ENCODE measurements at regions not wholly inside any gene's neighbourhood (a gene's known extent, or its start where the extent isn't known, plus 50 kb on each side); places are given as distances from the start of the nearest gene placed in this dataset.

- no peaks in the 10 kb centered on the region for H3K9me3 ChIP-seq (ENCODE audit: control insufficient read depth in 1 of 2, insufficient read depth in 1 of 2, low read length in 2 of 2)
- DNase-seq (no peak), ATAC-seq (ENCODE audit: poor library complexity) (no peak)
- Mint-ChIP-seq H3K27ac (no peak overlapping the region), H3K9me3 (no peaks in the 10 kb centered on the region), H3K4me1 (ENCODE audit: low read depth) (no peaks in the 10 kb centered on the region), H3K4me3 (no peak overlapping the region), H3K27me3 (no peaks in the 10 kb centered on the region), H3K36me3 (ENCODE audit: low read depth) (no peaks in the 10 kb centered on the region)
- H3K4me1 ChIP-seq (ENCODE audit: insufficient read depth, low read length), result no peaks in the 10 kb centered on the region
- ChIA-PET POLR2A (no interaction called here), CTCF (no interaction called here)
- no peak for TF ChIP-seq CTCF (IDR thresholded peaks at IDR 0.05)
- no peak overlapping the region for H3K27ac ChIP-seq (ENCODE audit: low read depth in 1 of 2, low read length in 2 of 2)
- intact Hi-C loops (cut with DNase I, micrococcal nuclease), result no loop called here
- no peaks in the 10 kb centered on the region for H3K27me3 ChIP-seq (ENCODE audit: control insufficient read depth in 1 of 2, insufficient read depth in 2 of 2, low read length in 2 of 2)
- H3K36me3 ChIP-seq (ENCODE audit: insufficient read depth, low read length), result no peaks in the 10 kb centered on the region
- no peak overlapping the region for H3K4me3 ChIP-seq (ENCODE audit: low read length)
Observed at GRCh38 chr12:87901457-87901856, 127.7 kb downstream of the C12orf50 start.

- no peak overlapping the region for H3K27ac ChIP-seq (ENCODE audit: low read depth in 1 of 2, low read length in 2 of 2)
- no peaks in the 10 kb centered on the region for H3K4me1 Mint-ChIP-seq (ENCODE audit: low read depth)
- no peak overlapping the region for H3K4me3 ChIP-seq (ENCODE audit: low read length)
- no peak for TF ChIP-seq CTCF (IDR thresholded peaks at IDR 0.05)
- CTCF ChIA-PET, result no interaction called here
- no peaks in the 10 kb centered on the region for H3K27me3 ChIP-seq (ENCODE audit: control insufficient read depth in 1 of 2, insufficient read depth in 2 of 2, low read length in 2 of 2)
- no peak overlapping the region for H3K27ac Mint-ChIP-seq
- H3K36me3 ChIP-seq (ENCODE audit: insufficient read depth, low read length), result no peaks in the 10 kb centered on the region
- H3K9me3 Mint-ChIP-seq, result peaks cover 3% of the 10 kb centered on the region
- intact Hi-C loops (cut with DNase I, micrococcal nuclease), result no loop called here
- POLR2A ChIA-PET, result no interaction called here
- DNase-seq (no peak), ATAC-seq (ENCODE audit: poor library complexity) (no peak)
- H3K4me1 ChIP-seq (ENCODE audit: insufficient read depth, low read length), result no peaks in the 10 kb centered on the region
- no peak overlapping the region for H3K4me3 Mint-ChIP-seq
- no peaks in the 10 kb centered on the region for H3K36me3 Mint-ChIP-seq (ENCODE audit: low read depth)
- no peaks in the 10 kb centered on the region for H3K9me3 ChIP-seq (ENCODE audit: control insufficient read depth in 1 of 2, insufficient read depth in 1 of 2, low read length in 2 of 2)
- no peaks in the 10 kb centered on the region for H3K27me3 Mint-ChIP-seq
Observed at GRCh38 chr12:87897662-87898061, 131.5 kb downstream of the C12orf50 start.

GRCh38 chr12:87883806-87884205 lies 145.4 kb downstream of the C12orf50 start:
- H3K9me3 Mint-ChIP-seq, result no peaks in the 10 kb centered on the region
- intact Hi-C loops (cut with DNase I, micrococcal nuclease), result no loop called here
- no peaks in the 10 kb centered on the region for H3K36me3 Mint-ChIP-seq (ENCODE audit: low read depth)
- Histone ChIP-seq H3K27ac (ENCODE audit: low read depth in 1 of 2, low read length in 2 of 2) (no peak overlapping the region), H3K4me1 (ENCODE audit: insufficient read depth, low read length) (no peaks in the 10 kb centered on the region), H3K9me3 (ENCODE audit: control insufficient read depth in 1 of 2, insufficient read depth in 1 of 2, low read length in 2 of 2) (no peaks in the 10 kb centered on the region), H3K4me3 (ENCODE audit: low read length) (no peak overlapping the region), H3K27me3 (ENCODE audit: control insufficient read depth in 1 of 2, insufficient read depth in 2 of 2, low read length in 2 of 2) (no peaks in the 10 kb centered on the region), H3K36me3 (ENCODE audit: insufficient read depth, low read length) (no peaks in the 10 kb centered on the region)
- no peak for TF ChIP-seq CTCF (IDR thresholded peaks at IDR 0.05)
- DNase-seq (no peak), ATAC-seq (ENCODE audit: poor library complexity) (no peak)
- ChIA-PET CTCF (no interaction called here), POLR2A (no interaction called here)
- no peak overlapping the region for H3K4me3 Mint-ChIP-seq
- no peaks in the 10 kb centered on the region for H3K4me1 Mint-ChIP-seq (ENCODE audit: low read depth)
- no peak overlapping the region for H3K27ac Mint-ChIP-seq
- H3K27me3 Mint-ChIP-seq, result no peaks in the 10 kb centered on the region

Data from CD4-positive, alpha-beta T cell (primary cell).